ENCODE measurements at regions not wholly inside any gene's neighbourhood (a gene's known extent, or its start where the extent isn't known, plus 50 kb on each side); places are given as distances from the start of the nearest gene placed in this dataset.

- no peaks in the 10 kb centered on the region for H3K27me3 Mint-ChIP-seq (ENCODE audit: insufficient read depth)
- intact Hi-C loops (cut with micrococcal nuclease), result no loop called here
- DNase-seq (ENCODE audit: low spot score), result no peak
- no peaks in the 10 kb centered on the region for H3K36me3 Mint-ChIP-seq (ENCODE audit: low read depth)
- H3K4me1 Mint-ChIP-seq (ENCODE audit: low read depth), result no peaks in the 10 kb centered on the region
- no peak overlapping the region for H3K4me3 Mint-ChIP-seq
- no peak overlapping the region for H3K27ac Mint-ChIP-seq
- no peaks in the 10 kb centered on the region for H3K9me3 Mint-ChIP-seq
Observed at GRCh38 chr7:81213394-81213793, 294.5 kb upstream of the SEMA3C start.

GRCh38 chr7:81211934-81212320 lies 293.1 kb upstream of the SEMA3C start:
- intact Hi-C loops (cut with micrococcal nuclease), result no loop called here
- H3K9me3 Mint-ChIP-seq, result no peaks in the 10 kb centered on the region
- no peak overlapping the region for H3K4me3 Mint-ChIP-seq
- no peaks in the 10 kb centered on the region for H3K36me3 Mint-ChIP-seq (ENCODE audit: low read depth)
- H3K27me3 Mint-ChIP-seq (ENCODE audit: insufficient read depth), result no peaks in the 10 kb centered on the region
- no peak for DNase-seq (ENCODE audit: low spot score)
- no peak overlapping the region for H3K27ac Mint-ChIP-seq
- H3K4me1 Mint-ChIP-seq (ENCODE audit: low read depth), result no peaks in the 10 kb centered on the region

GRCh38 chr7:81211204-81211933 lies 292.5 kb upstream of the SEMA3C start:
- Mint-ChIP-seq H3K27me3 (ENCODE audit: insufficient read depth) (no peaks in the 10 kb centered on the region), H3K36me3 (ENCODE audit: low read depth) (no peaks in the 10 kb centered on the region), H3K9me3 (no peaks in the 10 kb centered on the region), H3K4me3 (no peak overlapping the region), H3K27ac (no peak overlapping the region), H3K4me1 (ENCODE audit: low read depth) (no peaks in the 10 kb centered on the region)
- no peak for DNase-seq (ENCODE audit: low spot score)
- intact Hi-C loops (cut with micrococcal nuclease), result no loop called here

- no peaks in the 10 kb centered on the region for H3K9me3 Mint-ChIP-seq
- H3K27ac Mint-ChIP-seq, result no peak overlapping the region
- H3K4me3 Mint-ChIP-seq, result no peak overlapping the region
- intact Hi-C loops (cut with micrococcal nuclease), result no loop called here
- DNase-seq (ENCODE audit: low spot score), result no peak
- H3K36me3 Mint-ChIP-seq (ENCODE audit: low read depth), result no peaks in the 10 kb centered on the region
- H3K27me3 Mint-ChIP-seq (ENCODE audit: insufficient read depth), result no peaks in the 10 kb centered on the region
- H3K4me1 Mint-ChIP-seq (ENCODE audit: low read depth), result no peaks in the 10 kb centered on the region
Observed at GRCh38 chr7:81210137-81211064, 291.6 kb upstream of the SEMA3C start.

GRCh38 chr7:81209059-81209458 lies 290.2 kb upstream of the SEMA3C start:
- Mint-ChIP-seq H3K9me3 (no peaks in the 10 kb centered on the region), H3K27me3 (ENCODE audit: insufficient read depth) (no peaks in the 10 kb centered on the region), H3K27ac (no peak overlapping the region)

GRCh38 chr7:81207801-81208200 lies 288.9 kb upstream of the SEMA3C start:
- H3K27me3 Mint-ChIP-seq (ENCODE audit: insufficient read depth), result no peaks in the 10 kb centered on the region
- no peak for DNase-seq (ENCODE audit: low spot score)
- no peaks in the 10 kb centered on the region for H3K9me3 Mint-ChIP-seq
- intact Hi-C loops (cut with micrococcal nuclease), result no loop called here
- no peak overlapping the region for H3K27ac Mint-ChIP-seq
- H3K36me3 Mint-ChIP-seq (ENCODE audit: low read depth), result no peaks in the 10 kb centered on the region
- no peak overlapping the region for H3K4me3 Mint-ChIP-seq
- no peaks in the 10 kb centered on the region for H3K4me1 Mint-ChIP-seq (ENCODE audit: low read depth)

More at GRCh38 chr7:81209059-81209458, 290.2 kb upstream of the SEMA3C start:
- DNase-seq (ENCODE audit: low spot score), result no peak
- Mint-ChIP-seq H3K4me1 (ENCODE audit: low read depth) (no peaks in the 10 kb centered on the region), H3K36me3 (ENCODE audit: low read depth) (no peaks in the 10 kb centered on the region), H3K4me3 (no peak overlapping the region)
- intact Hi-C loops (cut with micrococcal nuclease), result no loop called here

- intact Hi-C loops (cut with micrococcal nuclease), result no loop called here
- no peak overlapping the region for H3K27ac Mint-ChIP-seq
Observed at GRCh38 chr7:81206667-81207360, 288.0 kb upstream of the SEMA3C start.

GRCh38 chr7:81206217-81206616 lies 287.4 kb upstream of the SEMA3C start:
- no peaks in the 10 kb centered on the region for H3K4me1 Mint-ChIP-seq (ENCODE audit: low read depth)
- intact Hi-C loops (cut with micrococcal nuclease), result no loop called here
- no peaks in the 10 kb centered on the region for H3K9me3 Mint-ChIP-seq
- no peak overlapping the region for H3K27ac Mint-ChIP-seq
- DNase-seq (ENCODE audit: low spot score), result no peak
- H3K36me3 Mint-ChIP-seq (ENCODE audit: low read depth), result no peaks in the 10 kb centered on the region
- H3K4me3 Mint-ChIP-seq, result no peak overlapping the region
- H3K27me3 Mint-ChIP-seq (ENCODE audit: insufficient read depth), result no peaks in the 10 kb centered on the region

More at GRCh38 chr7:81206667-81207360, 288.0 kb upstream of the SEMA3C start:
- no peaks in the 10 kb centered on the region for H3K9me3 Mint-ChIP-seq
- H3K4me3 Mint-ChIP-seq, result no peak overlapping the region
- no peaks in the 10 kb centered on the region for H3K27me3 Mint-ChIP-seq (ENCODE audit: insufficient read depth)
- no peaks in the 10 kb centered on the region for H3K36me3 Mint-ChIP-seq (ENCODE audit: low read depth)
- no peaks in the 10 kb centered on the region for H3K4me1 Mint-ChIP-seq (ENCODE audit: low read depth)
- DNase-seq (ENCODE audit: low spot score), result no peak

- H3K4me3 Mint-ChIP-seq, result no peak overlapping the region
- no peaks in the 10 kb centered on the region for H3K36me3 Mint-ChIP-seq (ENCODE audit: low read depth)
- no peak for DNase-seq (ENCODE audit: low spot score)
- no peak overlapping the region for H3K27ac Mint-ChIP-seq
- intact Hi-C loops (cut with micrococcal nuclease), result no loop called here
- H3K27me3 Mint-ChIP-seq (ENCODE audit: insufficient read depth), result no peaks in the 10 kb centered on the region
- no peaks in the 10 kb centered on the region for H3K9me3 Mint-ChIP-seq
- no peaks in the 10 kb centered on the region for H3K4me1 Mint-ChIP-seq (ENCODE audit: low read depth)
Observed at GRCh38 chr7:81201188-81201587, 282.3 kb upstream of the SEMA3C start.

- intact Hi-C loops (cut with micrococcal nuclease), result no loop called here
- Mint-ChIP-seq H3K27me3 (ENCODE audit: insufficient read depth) (no peaks in the 10 kb centered on the region), H3K27ac (no peak overlapping the region), H3K36me3 (ENCODE audit: low read depth) (no peaks in the 10 kb centered on the region), H3K4me3 (no peak overlapping the region), H3K4me1 (ENCODE audit: low read depth) (no peaks in the 10 kb centered on the region), H3K9me3 (no peaks in the 10 kb centered on the region)
- no peak for DNase-seq (ENCODE audit: low spot score)
Observed at GRCh38 chr7:81198766-81199165, 279.9 kb upstream of the SEMA3C start.

- H3K4me1 Mint-ChIP-seq (ENCODE audit: low read depth), result no peaks in the 10 kb centered on the region
- no peak overlapping the region for H3K27ac Mint-ChIP-seq
- no peaks in the 10 kb centered on the region for H3K36me3 Mint-ChIP-seq (ENCODE audit: low read depth)
- DNase-seq (ENCODE audit: low spot score), result no peak
- H3K4me3 Mint-ChIP-seq, result no peak overlapping the region
- intact Hi-C loops (cut with micrococcal nuclease), result no loop called here
- no peaks in the 10 kb centered on the region for H3K27me3 Mint-ChIP-seq (ENCODE audit: insufficient read depth)
- no peaks in the 10 kb centered on the region for H3K9me3 Mint-ChIP-seq
Observed at GRCh38 chr7:81197266-81197665, 278.4 kb upstream of the SEMA3C start.

GRCh38 chr7:81195033-81195432 lies 276.2 kb upstream of the SEMA3C start:
- DNase-seq (ENCODE audit: low spot score), result no peak
- Mint-ChIP-seq H3K9me3 (no peaks in the 10 kb centered on the region), H3K4me1 (ENCODE audit: low read depth) (no peaks in the 10 kb centered on the region), H3K36me3 (ENCODE audit: low read depth) (no peaks in the 10 kb centered on the region), H3K4me3 (no peak overlapping the region), H3K27ac (no peak overlapping the region), H3K27me3 (ENCODE audit: insufficient read depth) (no peaks in the 10 kb centered on the region)
- intact Hi-C loops (cut with micrococcal nuclease), result no loop called here

Measured in activated T-helper 1 cell treated with anti-CD3 and anti-CD28 coated beads, Interleukin-12 subunit alpha, Interleukin-12 subunit beta, Interleukin-2, Interleukin-4 antibody, amounts not matched to agents 30 ng/mL and 10 ng/mL and 1 ng/mL, durations not matched to agents 14 hours and 24 hours and 36 hours (primary cell).